IMR-90 (cell line): ENCODE measurements at regions not wholly inside any gene's neighbourhood (a gene's known extent, or its start where the extent isn't known, plus 50 kb on each side); places are given as distances from the start of the nearest gene placed in this dataset.

Experiments used
- ATAC-seq: fragments of 200-7000 bp; cut with Tn5 transposase; 2 replicates; pipeline ENCODE4 v1.9.1; 2020; ENCODE audit warnings: low read depth, mild to moderate bottlenecking, moderate library complexity
- BruUV-seq: library from RNA; stranded (reverse); fragments of 400-500 nt; replicated peaks from 2 replicates; lab custom pipeline; 2021; lab: Mats Ljungman, UMichigan
- CTCF ChIA-PET: fragments of 300-600 bp; formaldehyde crosslinking; extraction: SDS; loops from one replicate; lab custom pipeline; 2021; ENCODE audit warnings: antibody characterized with exemption; lab: Yijun Ruan, JAX
- POLR2A ChIA-PET: fragments of 300-600 bp; sonication (Branson Sonifier 250); formaldehyde crosslinking; loops from one replicate; lab custom pipeline; 2022; ENCODE audit warnings: antibody characterized with exemption; ENCODE audit not compliant: unreplicated experiment; lab: Charles Lee
- DNase-seq: peaks from one replicate; pipeline ENCODE4 v3.0.0; 2013
- H2AFZ ChIP-seq: replicated peaks from 2 replicates; pipeline ENCODE3; 2013; ENCODE audit warnings: low read length, mild to moderate bottlenecking; ENCODE audit not compliant: poor library complexity
- H2AK5ac ChIP-seq: 2 replicates; pipeline ENCODE4 v1.6.1; 2013; ENCODE audit warnings: low read depth, low read length, inconsistent platforms
- H2AK9ac ChIP-seq: replicated peaks from 2 replicates; pipeline ENCODE3; 2013; ENCODE audit warnings: mild to moderate bottlenecking, low read depth, low read length, moderate library complexity; ENCODE audit not compliant: poor library complexity
- H2BK120ac ChIP-seq: 2 replicates; pipeline ENCODE4 v1.6.1; 2013; ENCODE audit warnings: low read depth, low read length, inconsistent platforms
- H2BK15ac ChIP-seq: 3 replicates; pipeline ENCODE4 v1.6.1; 2013; ENCODE audit warnings: low read depth, low read length, inconsistent platforms
- H2BK20ac ChIP-seq: 2 replicates; pipeline ENCODE4 v1.6.1; 2013; ENCODE audit warnings: low read depth, mild to moderate bottlenecking, inconsistent platforms, low read length, moderate library complexity
- H2BK5ac ChIP-seq: 2 replicates; pipeline ENCODE4 v1.6.1; 2013; ENCODE audit warnings: mild to moderate bottlenecking, low read depth, low read length, inconsistent platforms; ENCODE audit not compliant: poor library complexity, severe bottlenecking
- H3K14ac ChIP-seq: replicated peaks from 2 replicates; pipeline ENCODE4 v1.6.1; 2013; ENCODE audit warnings: low read depth, low read length, inconsistent platforms
- H3K18ac ChIP-seq: 2 replicates; pipeline ENCODE4 v1.6.1; 2013; ENCODE audit warnings: low read depth, low read length, control low read depth
- H3K23ac ChIP-seq: 2 replicates; pipeline ENCODE4 v1.6.1; 2013; ENCODE audit warnings: low read depth, low read length, inconsistent platforms
- H3K27ac ChIP-seq: 2 replicates; pipeline ENCODE4 v1.5.1; 2013; ENCODE audit warnings: mild to moderate bottlenecking, control low read depth, low read length; ENCODE audit not compliant: insufficient read depth
- H3K27me3 ChIP-seq: 2 replicates; pipeline ENCODE4 v1.6.1; 2013; ENCODE audit warnings: low read length; ENCODE audit not compliant: control insufficient read depth, insufficient read depth
- H3K36me3 ChIP-seq: 2 replicates; pipeline ENCODE4 v1.6.1; 2013; ENCODE audit warnings: low read length, mixed read lengths; ENCODE audit not compliant: control insufficient read depth, insufficient read depth
- H3K4ac ChIP-seq: 2 replicates; pipeline ENCODE4 v1.6.1; 2013; ENCODE audit warnings: low read depth, low read length, inconsistent platforms
- H3K4me1 ChIP-seq: 2 replicates; pipeline ENCODE4 v1.6.1; 2013; ENCODE audit warnings: low read length, mixed read lengths; ENCODE audit not compliant: control insufficient read depth, insufficient read depth
- H3K4me2 ChIP-seq: 2 replicates; pipeline ENCODE4 v1.6.1; 2013; ENCODE audit warnings: low read depth, mild to moderate bottlenecking, control low read depth, low read length, moderate library complexity
- H3K4me3 ChIP-seq: 2 replicates; pipeline ENCODE4 v1.5.1; 2013; ENCODE audit warnings: low read depth, mild to moderate bottlenecking, control low read depth, low read length, moderate library complexity; ENCODE audit not compliant: insufficient read depth
- H3K56ac ChIP-seq: 2 replicates; pipeline ENCODE4 v1.6.1; 2013; ENCODE audit warnings: low read length, inconsistent platforms; ENCODE audit not compliant: insufficient read depth; ENCODE audit errors: extremely low read depth
- H3K79me1 ChIP-seq, 2 experiments: 2 replicates each; pipeline ENCODE4 v1.6.1; 2013; ENCODE audit warnings: low read length in 2 of 2, inconsistent platforms in 1 of 2, low read depth in 1 of 2
- H3K9ac ChIP-seq: 2 replicates; pipeline ENCODE4 v1.6.1; 2013; ENCODE audit warnings: low read depth, low read length, control low read depth
- H3K9me1 ChIP-seq: 2 replicates; pipeline ENCODE4 v1.6.1; 2013; ENCODE audit warnings: low read length, inconsistent platforms; ENCODE audit not compliant: insufficient read depth
- H3K9me3 ChIP-seq: 2 replicates; pipeline ENCODE4 v1.6.1; 2013; ENCODE audit warnings: low read length; ENCODE audit not compliant: control insufficient read depth, insufficient read depth
- H4K20me1 ChIP-seq: 2 replicates; pipeline ENCODE4 v1.6.1; 2013; ENCODE audit warnings: low read length, inconsistent platforms; ENCODE audit not compliant: insufficient read depth
- H4K5ac ChIP-seq: 2 replicates; pipeline ENCODE4 v1.6.1; 2013; ENCODE audit warnings: mild to moderate bottlenecking, low read depth, low read length, control low read depth
- H4K8ac ChIP-seq, 2 experiments: 2 replicates each; pipeline ENCODE4 v1.6.1; 2013; ENCODE audit warnings: low read depth in 2 of 2, low read length in 2 of 2, control low read depth in 1 of 2, inconsistent platforms in 1 of 2
- H4K91ac ChIP-seq: 2 replicates; pipeline ENCODE4 v1.6.1; 2013; ENCODE audit warnings: low read depth, low read length, inconsistent platforms; ENCODE audit not compliant: insufficient read depth
- POLR2A ChIP-seq: IDR thresholded peaks from 2 replicates; pipeline ENCODE4 v1.6.1; 2012; ENCODE audit warnings: mild to moderate bottlenecking, low read depth, low read length
- SMC3 ChIP-seq: fragments of 150-350 bp; IDR thresholded peaks from 2 replicates; pipeline ENCODE4 v1.6.1; 2016; ENCODE audit warnings: low read depth, mild to moderate bottlenecking, antibody characterized with exemption, low read length, moderate library complexity
- whole genome bisulfite sequencing, 2 experiments: methylation state at CpG; one replicate each; pipeline versions ENCODE4 v1.1.5 to v1.1.7; 2013; ENCODE audit warnings: missing lambda C conversion rate in 2 of 2; ENCODE audit not compliant: insufficient read length in 1 of 2; ENCODE audit errors: extremely low coverage in 2 of 2; 5-methylcytosine and 5-hydroxymethylcytosine counted together
- dilution Hi-C: fragments of 300-500 bp; cut with HindIII; formaldehyde crosslinking; loops from one replicate; pipeline ENCODE4 v1.14.3; 2018; ENCODE audit warnings: low sequenced_read_pairs; ENCODE audit not compliant: unreplicated experiment
- in situ Hi-C: fragments of 300-500 bp; cut with MboI; formaldehyde crosslinking; loops from 3 replicates; pipeline ENCODE4 v1.14.3; 2019; ENCODE audit warnings: low sequenced_read_pairs, inconsistent platforms, mixed read lengths
- intact Hi-C: fragments of 100-400 bp; cut with micrococcal nuclease; formaldehyde crosslinking; loops from 2 replicates; pipeline ENCODE4 v1.10.0; 2022

GRCh38 chr18:29397536-29397935 is 1220.6 kb upstream of the CDH2 start:
- no peak for ATAC-seq
- Histone ChIP-seq H4K5ac (no peak overlapping the region), H3K14ac (no peak overlapping the region), H3K9me3 (no peaks in the 10 kb centered on the region), H3K18ac (no peak overlapping the region), H2BK15ac (no peak overlapping the region), H3K4me1 (no peaks in the 10 kb centered on the region), H2BK120ac (no peak overlapping the region), H3K27me3 (no peaks in the 10 kb centered on the region), H2BK20ac (no peak overlapping the region), H3K4me3 (no peak overlapping the region), H3K4ac (no peak overlapping the region), H4K8ac (no peak overlapping the region), H3K23ac (no peak overlapping the region), H3K79me1 (no peaks in the 10 kb centered on the region), H4K91ac (no peak overlapping the region), H3K36me3 (no peaks in the 10 kb centered on the region), H2AK5ac (no peak overlapping the region), H3K27ac (no peak overlapping the region), H2BK5ac (no peak overlapping the region), H3K56ac (no peak overlapping the region), H3K4me2 (no peak overlapping the region), H3K9me1 (no peaks in the 10 kb centered on the region), H4K20me1 (no peaks in the 10 kb centered on the region), H2AFZ (no peak overlapping the region), H3K9ac (no peak overlapping the region), H2AK9ac (no peak overlapping the region)
- dilution Hi-C loops: no loop called here
- intact Hi-C loops: no loop called here
- WGBS, 2 experiments: no CpG with 5 or more reads among the region's 1 CpG
- CTCF ChIA-PET: no interaction called here
- no peak for DNase-seq
- in situ Hi-C loops: no loop called here
- POLR2A ChIA-PET: no interaction called here
- TF ChIP-seq POLR2A: no peak
- no peak for TF ChIP-seq SMC3
- no TSS peak for BruUV-seq
